SK-N-MC (cell line): ENCODE measurements at regions not wholly inside any gene's neighbourhood (a gene's known extent, or its start where the extent isn't known, plus 50 kb on each side); places are given as distances from the start of the nearest gene placed in this dataset.

Experiments used
- EZH2 ChIP-seq: fragments of 200-600 bp; sonication (generic); IDR thresholded peaks from one replicate; pipeline ENCODE4 v1.6.1; 2017; ENCODE audit warnings: antibody characterized with exemption
- FOXP2 ChIP-seq: optimal IDR thresholded peaks from 2 replicates; pipeline ENCODE3; 2011; ENCODE audit warnings: mild to moderate bottlenecking, moderate library complexity; ENCODE audit not compliant: insufficient read depth; ENCODE audit errors: extremely low read length, control extremely low read depth
- POLR2AphosphoS5 ChIP-seq: IDR thresholded peaks from 2 replicates; pipeline ENCODE4 v1.6.1; 2012; ENCODE audit warnings: mild to moderate bottlenecking, low read depth, low read length, borderline replicate concordance

- no peak for TF ChIP-seq EZH2
- no peak for TF ChIP-seq POLR2AphosphoS5
- no peak for TF ChIP-seq FOXP2
These were observed 882.9 kb upstream of the SLIT2 start for GRCh38 chr4:19368800-19369199.
